Tibial nerve (tissue), 4 donors: ENCODE measurements at regions not wholly inside any gene's neighbourhood (a gene's known extent, or its start where the extent isn't known, plus 50 kb on each side); places are given as distances from the start of the nearest gene placed in this dataset.
"Not testable (repeated sequence)": the region's sequence is repeated elsewhere in the genome, so short reads cannot be mapped to it uniquely, and the experiment has no call there.

Experiments used
- DNase-seq, 2 donors: peaks; one replicate each; pipeline ENCODE4 v3.0.0-alpha.2; 2019; ENCODE audit warnings: low spot score in 2 of 2
- H3K27ac ChIP-seq, 4 donors: fragments of 200-600 bp; sonication (generic) in 3 of 4; one replicate each; pipeline ENCODE4 v1.5.1; 2017 to 2019; ENCODE audit warnings: mild to moderate bottlenecking in 1 of 4
- H3K27me3 ChIP-seq, 2 donors: fragments of 200-600 bp; sonication (generic) in 1 of 2; one replicate each; pipeline versions ENCODE4 v1.5.1 to v1.6.0; 2017 to 2019
- H3K36me3 ChIP-seq, 3 donors: fragments of 200-600 bp; sonication (generic); one replicate each; pipeline ENCODE4 v1.5.1; 2018 to 2019
- H3K4me1 ChIP-seq, 4 donors: fragments of 200-600 bp; sonication (generic) in 3 of 4; one replicate each; pipeline ENCODE4 v1.5.1; 2017 to 2019
- H3K4me3 ChIP-seq, 4 donors: fragments of 200-600 bp; sonication (generic) in 3 of 4; one replicate each; pipeline ENCODE4 v1.5.1; 2017 to 2019; ENCODE audit warnings: mild to moderate bottlenecking in 1 of 4, moderate library complexity in 1 of 4
- H3K9me3 ChIP-seq, 4 donors: fragments of 200-600 bp; sonication (generic) in 3 of 4; one replicate each; pipeline ENCODE4 v1.5.1; 2017 to 2019
- CTCF ChIP-seq, 5 experiments: fragments of 200-600 bp in 3 of 5; fragments of 450-650 bp in 2 of 5; sonication (generic) in 3 of 5; IDR thresholded peaks; one replicate each; pipeline ENCODE4 v1.5.1; 2016 to 2019; ENCODE audit warnings: antibody characterized with exemption in 5 of 5, mild to moderate bottlenecking in 3 of 5, moderate library complexity in 2 of 5
- EP300 ChIP-seq, 2 donors: sonication (generic); formaldehyde crosslinking; IDR thresholded peaks; one replicate each; pipeline ENCODE4 v1.6.1; 2017; ENCODE audit warnings: antibody characterized with exemption in 2 of 2, mild to moderate bottlenecking in 1 of 2
- POLR2A ChIP-seq, 2 donors: fragments of 450-650 bp; IDR thresholded peaks; one replicate each; pipeline ENCODE4 v1.6.1; 2017; ENCODE audit warnings: antibody characterized with exemption in 2 of 2, mild to moderate bottlenecking in 2 of 2, moderate library complexity in 2 of 2
- WGBS, 2 donors: methylation state at CpG; one replicate each; pipeline ENCODE4 v1.1.5; 2018; 5-methylcytosine and 5-hydroxymethylcytosine counted together

GRCh38 chr13:21917086-21918015 lies 246.5 kb downstream of the FGF9 start:
- TF ChIP-seq EP300 (IDR thresholded peaks at IDR 0.05): no peak
- no peak for TF ChIP-seq CTCF (IDR thresholded peaks at IDR 0.05)
- no peak overlapping the region for H3K4me3 ChIP-seq
- 72 to 77% methylated on average over 10 of the region's 10 CpGs for WGBS, 2 donors
- no peaks in the 10 kb centered on the region for H3K4me1 ChIP-seq
- no peak for DNase-seq
- peaks cover 0 to 5% (median 0%) of the 10 kb centered on the region in 4 donors for H3K9me3 ChIP-seq
- no peaks in the 10 kb centered on the region for H3K36me3 ChIP-seq
- no peaks in the 10 kb centered on the region for H3K27me3 ChIP-seq
- no peak overlapping the region for H3K27ac ChIP-seq

GRCh38 chr13:21920802-21921201 lies 249.9 kb downstream of the FGF9 start:
- not testable (repeated sequence) for H3K9me3 ChIP-seq, DNase-seq, H3K36me3 ChIP-seq, H3K27ac ChIP-seq, H3K4me1 ChIP-seq, H3K27me3 ChIP-seq, H3K4me3 ChIP-seq
- WGBS, 2 donors: 77 to 89% methylated on average over 10 to 16 of the region's 31 CpGs

- no peaks in the 10 kb centered on the region for H3K36me3 ChIP-seq
- no peak overlapping the region for H3K4me3 ChIP-seq
- 86 to 89% methylated on average over 6 of the region's 6 CpGs for WGBS, 2 donors
- H3K4me1 ChIP-seq: no peaks in the 10 kb centered on the region
- peaks cover 0 to 5% (median 0%) of the 10 kb centered on the region in 4 donors for H3K9me3 ChIP-seq
- DNase-seq: no peak
- H3K27ac ChIP-seq: no peak overlapping the region
- H3K27me3 ChIP-seq: no peaks in the 10 kb centered on the region
- no peak for TF ChIP-seq EP300 (IDR thresholded peaks at IDR 0.05)
- no peak for TF ChIP-seq CTCF (IDR thresholded peaks at IDR 0.05)
- no peak for TF ChIP-seq POLR2A (IDR thresholded peaks at IDR 0.05)
Measured at GRCh38 chr13:21924958-21925357, 254.1 kb downstream of the FGF9 start.

GRCh38 chr13:21925720-21926119 lies 254.8 kb downstream of the FGF9 start:
- 93 to 97% methylated on average over 6 of the region's 6 CpGs for WGBS, 2 donors
- Histone ChIP-seq H3K27me3 (no peaks in the 10 kb centered on the region), H3K9me3 (peaks cover 0 to 3% (median 0%) of the 10 kb centered on the region in 4 donors), H3K36me3 (no peaks in the 10 kb centered on the region), H3K27ac (no peak overlapping the region), H3K4me3 (no peak overlapping the region), H3K4me1 (no peaks in the 10 kb centered on the region)
- no peak for TF ChIP-seq EP300 (IDR thresholded peaks at IDR 0.05)
- TF ChIP-seq CTCF (IDR thresholded peaks at IDR 0.05): no peak
- TF ChIP-seq POLR2A (IDR thresholded peaks at IDR 0.05): no peak
- DNase-seq: no peak

GRCh38 chr13:21929400-21929799 lies 258.5 kb downstream of the FGF9 start:
- no peak for DNase-seq

More at GRCh38 chr13:21929400-21929799, 258.5 kb downstream of the FGF9 start:
- 80 to 86% methylated on average over 15 of the region's 15 CpGs for WGBS, 2 donors
- no peak for TF ChIP-seq EP300 (IDR thresholded peaks at IDR 0.05)
- TF ChIP-seq POLR2A (IDR thresholded peaks at IDR 0.05): no peak
- TF ChIP-seq CTCF (IDR thresholded peaks at IDR 0.05): no peak
- Histone ChIP-seq H3K36me3 (no peaks in the 10 kb centered on the region), H3K27ac (no peak overlapping the region), H3K4me1 (no peaks in the 10 kb centered on the region), H3K27me3 (no peaks in the 10 kb centered on the region), H3K9me3 (no peaks in the 10 kb centered on the region), H3K4me3 (no peak overlapping the region)
